IPS DF 6.9 (cell line): ENCODE measurements at regions not wholly inside any gene's neighbourhood (a gene's known extent, or its start where the extent isn't known, plus 50 kb on each side); places are given as distances from the start of the nearest gene placed in this dataset.

ENCODE experiments used
- DNase-seq: peaks from one replicate; pipeline ENCODE4 v3.0.0-alpha.2; 2013; ENCODE audit warnings: low read depth, low spot score
- H3K27ac ChIP-seq: one replicate; pipeline ENCODE4 v1.5.1; 2013; ENCODE audit warnings: low read length, control low read depth
- H3K27me3 ChIP-seq: 2 replicates; pipeline ENCODE4 v1.6.1; 2013; ENCODE audit warnings: mild to moderate bottlenecking, low read length; ENCODE audit not compliant: control insufficient read depth, insufficient read depth
- H3K36me3 ChIP-seq: 2 replicates; pipeline ENCODE4 v1.6.1; 2013; ENCODE audit warnings: low read length; ENCODE audit not compliant: control insufficient read depth, insufficient read depth
- H3K4me1 ChIP-seq: 2 replicates; pipeline ENCODE4 v1.6.1; 2013; ENCODE audit warnings: low read length; ENCODE audit not compliant: control insufficient read depth, insufficient read depth
- H3K4me3 ChIP-seq: 2 replicates; pipeline ENCODE4 v1.5.1; 2013; ENCODE audit warnings: mild to moderate bottlenecking, low read length
- H3K9me3 ChIP-seq: 2 replicates; pipeline ENCODE4 v1.6.1; 2013; ENCODE audit warnings: low read length, inconsistent platforms; ENCODE audit not compliant: control insufficient read depth, insufficient read depth
- WGBS: extraction: QIAGEN DNeasy Blood & Tissue Kit; methylation state at CpG from one replicate; pipeline ENCODE4 v1.1.7; 2013; ENCODE audit warnings: mixed read lengths, missing lambda C conversion rate; ENCODE audit not compliant: insufficient read length, insufficient coverage; 5-methylcytosine and 5-hydroxymethylcytosine counted together

DNA sequence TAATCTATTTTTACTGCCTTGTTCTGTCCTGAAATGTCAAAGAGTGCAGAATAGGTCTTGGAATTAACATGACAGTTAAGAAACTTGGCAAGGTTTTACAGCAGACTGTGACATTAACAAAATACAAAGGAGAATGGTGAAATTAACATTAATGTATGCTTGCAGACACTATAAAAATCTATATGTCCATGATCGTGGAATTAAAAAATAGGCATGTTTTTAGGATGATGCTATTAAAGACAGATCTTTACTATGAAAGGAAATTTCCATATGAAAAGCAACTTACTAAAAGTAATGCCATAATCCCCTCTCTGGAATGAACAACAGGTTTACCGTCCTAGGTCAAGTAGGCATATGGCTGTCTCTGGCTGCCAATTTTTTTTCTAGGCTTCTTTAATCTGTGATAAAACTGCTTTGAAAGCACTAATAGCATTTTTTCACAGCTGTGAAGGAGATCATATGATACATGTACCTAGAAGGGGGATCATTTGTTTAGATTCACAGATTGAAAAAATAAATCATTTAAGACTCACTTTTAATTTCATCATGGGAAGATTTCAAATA lies 291.5 kb downstream of the ZNF536 start:
- Histone ChIP-seq H3K9me3 (no peaks in the 10 kb centered on the region), H3K4me3 (no peak overlapping the region), H3K27me3 (no peaks in the 10 kb centered on the region), H3K27ac (no peak overlapping the region), H3K36me3 (no peaks in the 10 kb centered on the region), H3K4me1 (no peaks in the 10 kb centered on the region)
- DNase-seq, result no peak
- no CpG with 5 or more reads among the region's 2 CpGs for WGBS

DNA sequence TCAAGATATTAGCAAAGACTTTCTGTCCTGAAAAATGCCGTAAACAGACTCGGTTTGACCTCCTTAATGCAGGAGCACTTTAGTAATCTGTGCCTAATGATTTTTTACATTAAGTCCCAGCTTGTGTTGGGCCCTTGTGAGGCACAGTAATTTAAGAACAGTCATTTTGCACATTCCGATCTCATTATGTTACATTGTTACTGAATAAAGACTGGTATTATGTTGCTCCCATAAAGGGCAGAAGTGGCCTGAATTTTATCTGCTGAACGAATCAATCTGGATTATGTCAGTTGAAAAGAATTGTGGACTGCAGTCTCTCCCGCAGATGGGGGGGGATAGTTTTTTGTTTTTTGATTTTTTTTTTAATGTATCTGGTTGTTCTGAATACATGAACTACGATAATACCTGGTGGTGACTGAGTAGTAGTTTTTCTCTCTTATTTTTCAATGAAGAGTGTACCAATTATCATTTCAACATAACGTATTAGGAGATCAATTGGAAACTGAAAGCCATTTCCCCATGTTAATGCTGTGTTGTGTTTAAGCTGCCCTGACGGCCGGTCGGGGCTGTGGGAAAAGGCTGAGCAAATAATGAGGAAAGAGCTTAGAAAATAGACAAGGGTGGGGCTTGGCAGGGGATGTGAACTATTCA lies 290.2 kb downstream of the ZNF536 start:
- no peak for DNase-seq
- Histone ChIP-seq H3K4me1 (no peaks in the 10 kb centered on the region), H3K4me3 (no peak overlapping the region), H3K36me3 (no peaks in the 10 kb centered on the region), H3K9me3 (no peaks in the 10 kb centered on the region), H3K27me3 (no peaks in the 10 kb centered on the region), H3K27ac (no peak overlapping the region)
- 100% methylated on average over 1 of the region's 10 CpGs for WGBS

DNA sequence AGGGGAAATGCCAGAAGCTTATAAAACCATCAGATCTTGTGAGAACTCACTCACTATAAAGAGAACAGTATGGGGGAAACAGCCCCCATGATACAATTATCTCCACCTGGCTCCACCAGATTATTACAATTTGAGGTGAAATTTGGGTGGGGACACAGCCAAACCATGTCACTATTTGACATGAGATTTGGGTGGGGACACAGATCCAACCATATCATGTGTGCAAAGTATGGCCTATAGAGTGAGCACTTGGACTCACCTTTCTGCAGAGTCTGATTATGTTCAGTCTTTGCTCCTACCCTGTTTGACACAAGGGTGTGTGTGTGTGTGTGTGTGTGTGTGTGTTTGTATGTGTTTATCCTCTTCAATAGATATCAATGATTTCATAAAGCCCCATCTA lies 287.5 kb downstream of the ZNF536 start:
- no peaks in the 10 kb centered on the region; the same call in 1 of the 2 replicates for H3K4me1 ChIP-seq
- no peaks in the 10 kb centered on the region for H3K9me3 ChIP-seq
- no peaks in the 10 kb centered on the region for H3K36me3 ChIP-seq
- H3K4me3 ChIP-seq, result no peak overlapping the region
- no peaks in the 10 kb centered on the region for H3K27me3 ChIP-seq
- no peak for DNase-seq
- no peak overlapping the region for H3K27ac ChIP-seq

DNA sequence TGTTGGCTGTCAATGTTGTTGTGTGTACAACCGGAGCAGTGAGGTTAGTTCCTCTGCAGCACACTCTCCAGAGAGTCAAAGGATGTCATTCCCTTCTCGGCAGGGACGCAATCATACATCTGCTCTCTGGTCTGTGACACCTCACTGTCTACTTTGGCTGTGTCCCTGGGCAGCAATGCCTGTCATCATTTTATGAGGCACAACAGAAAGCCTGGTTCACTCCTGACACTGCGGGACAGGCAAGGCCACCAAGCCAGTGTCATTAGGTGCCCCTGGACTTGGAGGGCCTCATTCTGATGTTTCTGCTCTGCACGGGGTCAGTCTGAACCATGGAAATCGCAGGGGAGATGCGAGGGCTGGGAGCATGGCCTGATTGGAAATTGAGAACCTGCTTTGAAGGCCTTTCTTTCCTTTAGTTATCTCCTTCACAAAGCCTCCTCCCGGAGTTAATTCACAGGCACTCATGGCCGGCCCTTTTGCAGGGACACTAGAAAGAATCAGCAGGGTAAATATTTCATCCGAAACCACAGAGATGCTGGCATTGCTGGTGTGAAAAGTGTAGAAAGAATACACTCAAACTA lies 284.4 kb downstream of the ZNF536 start:
- DNase-seq, result no peak
- Histone ChIP-seq H3K27ac (no peak overlapping the region), H3K36me3 (no peaks in the 10 kb centered on the region), H3K9me3 (no peaks in the 10 kb centered on the region), H3K4me1 (no peaks in the 10 kb centered on the region; the same call in 1 of the 2 replicates), H3K4me3 (no peak overlapping the region), H3K27me3 (no peaks in the 10 kb centered on the region)
- no CpG with 5 or more reads among the region's 10 CpGs for WGBS

DNA sequence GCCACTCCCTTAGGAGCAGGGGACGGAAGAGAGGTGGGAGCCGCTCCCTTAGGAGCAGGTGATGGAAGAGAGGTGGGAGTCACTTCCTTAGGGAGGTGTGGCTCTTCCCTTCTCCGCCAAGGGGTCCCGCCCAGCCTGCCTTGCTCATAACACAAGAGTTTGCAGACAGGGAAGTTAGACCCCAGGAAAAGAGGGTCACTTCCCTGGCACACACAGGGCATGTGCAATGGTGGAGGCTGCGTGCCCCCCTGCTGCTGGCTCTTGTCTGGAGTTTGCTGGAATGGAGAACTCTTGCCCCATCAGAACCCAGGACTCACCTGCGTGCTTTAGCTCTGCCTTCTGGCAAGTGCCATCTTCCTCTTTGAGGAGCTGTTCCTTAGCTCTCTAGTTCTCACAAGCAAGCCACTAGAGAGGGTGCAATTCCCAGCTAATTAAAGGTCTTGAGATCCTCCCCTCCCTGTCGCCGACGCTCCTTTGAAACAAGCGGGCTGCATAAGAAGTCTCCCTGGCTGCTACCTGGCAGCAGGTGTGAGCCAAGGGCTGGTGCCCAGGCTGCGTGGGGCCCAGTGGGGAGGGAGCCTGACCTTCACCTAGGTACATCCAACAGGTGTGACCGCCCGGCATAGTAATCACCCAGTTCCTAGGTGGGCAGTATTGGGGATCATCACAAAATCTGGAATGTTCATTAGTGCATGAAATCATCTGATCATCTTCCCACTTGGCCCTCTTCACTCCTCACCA lies 281.6 kb downstream of the ZNF536 start:
- DNase-seq, result no peak
- WGBS, result no CpG with 5 or more reads among the region's 13 CpGs
- Histone ChIP-seq H3K36me3 (no peaks in the 10 kb centered on the region), H3K9me3 (no peaks in the 10 kb centered on the region), H3K27ac (no peak overlapping the region), H3K27me3 (no peaks in the 10 kb centered on the region), H3K4me3 (no peak overlapping the region), H3K4me1 (no peaks in the 10 kb centered on the region; the same call in 1 of the 2 replicates)

DNA sequence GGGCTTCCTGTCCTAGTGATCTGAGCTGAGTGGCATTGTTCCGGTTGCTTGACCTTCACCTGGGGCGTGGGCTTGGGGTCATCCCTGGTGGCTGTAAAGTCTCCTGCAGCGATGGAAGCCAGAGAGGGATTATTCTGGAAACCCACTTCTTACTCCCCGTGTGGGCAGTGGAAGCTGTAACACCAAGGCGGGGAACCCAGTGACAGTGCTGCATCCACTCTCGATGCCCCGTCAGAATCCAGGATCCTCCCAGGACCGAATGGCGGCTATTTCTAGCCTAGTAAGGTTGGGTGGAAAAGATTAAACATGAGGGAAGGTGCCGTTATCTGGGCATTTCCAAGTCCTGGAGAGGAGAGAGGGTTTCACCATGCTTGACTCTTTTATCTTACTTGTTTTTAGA lies 280.6 kb downstream of the ZNF536 start:
- no peaks in the 10 kb centered on the region for H3K27me3 ChIP-seq
- H3K9me3 ChIP-seq, result no peaks in the 10 kb centered on the region
- DNase-seq, result no peak
- H3K36me3 ChIP-seq, result no peaks in the 10 kb centered on the region
- H3K4me1 ChIP-seq, result no peaks in the 10 kb centered on the region; the same call in 1 of the 2 replicates
- no peak overlapping the region for H3K27ac ChIP-seq
- H3K4me3 ChIP-seq, result no peak overlapping the region
- no CpG with 5 or more reads among the region's 10 CpGs for WGBS

DNA sequence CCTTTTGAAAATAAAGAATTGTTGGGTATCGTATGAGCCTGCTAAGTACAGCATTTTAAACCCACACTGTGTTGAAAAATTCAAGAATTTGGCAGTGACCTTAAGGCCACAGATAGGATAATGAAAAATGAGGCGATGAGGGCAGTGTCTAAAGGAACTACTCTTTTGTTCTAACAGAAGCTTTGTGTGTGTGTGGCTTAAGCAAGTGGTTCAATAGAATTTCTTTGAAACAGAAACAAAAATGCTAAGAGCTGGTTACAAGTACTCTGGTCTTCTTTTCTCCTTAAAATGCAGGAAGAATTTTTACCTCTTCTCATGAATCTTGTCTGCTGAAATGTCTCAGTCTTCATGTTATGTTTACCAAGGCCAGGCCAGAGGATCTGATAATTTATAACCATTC lies 279.5 kb downstream of the ZNF536 start:
- Histone ChIP-seq H3K27me3 (no peaks in the 10 kb centered on the region), H3K4me1 (no peaks in the 10 kb centered on the region; the same call in 1 of the 2 replicates), H3K36me3 (no peaks in the 10 kb centered on the region), H3K9me3 (no peaks in the 10 kb centered on the region), H3K27ac (no peak overlapping the region), H3K4me3 (no peak overlapping the region)
- no peak for DNase-seq
- WGBS, result no CpG with 5 or more reads among the region's 2 CpGs

DNA sequence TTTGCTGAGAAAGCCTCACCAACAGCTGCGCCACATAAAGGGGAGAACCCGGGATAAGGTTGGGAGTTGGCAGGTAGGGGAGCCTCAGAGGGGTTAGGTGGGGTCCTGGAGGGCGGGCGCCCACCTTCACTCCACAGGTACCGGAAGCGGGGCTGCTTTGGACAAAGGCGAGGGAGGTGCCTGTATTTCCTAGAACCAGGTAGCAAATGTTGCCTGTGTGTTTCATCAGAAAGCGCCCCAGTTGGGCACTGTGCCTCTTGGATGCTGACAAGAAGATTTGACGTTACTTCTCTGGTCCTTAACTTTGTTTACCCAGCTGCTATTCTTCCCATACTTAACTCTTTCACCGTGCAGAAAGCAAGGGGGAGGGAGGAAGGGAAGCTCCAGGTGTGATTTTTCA lies 278.9 kb downstream of the ZNF536 start:
- no peak overlapping the region for H3K4me3 ChIP-seq
- H3K9me3 ChIP-seq, result no peaks in the 10 kb centered on the region
- no peaks in the 10 kb centered on the region for H3K27me3 ChIP-seq
- no peak overlapping the region for H3K27ac ChIP-seq
- DNase-seq, result no peak
- WGBS, result no CpG with 5 or more reads among the region's 10 CpGs
- no peaks in the 10 kb centered on the region; the same call in 1 of the 2 replicates for H3K4me1 ChIP-seq
- no peaks in the 10 kb centered on the region for H3K36me3 ChIP-seq

DNA sequence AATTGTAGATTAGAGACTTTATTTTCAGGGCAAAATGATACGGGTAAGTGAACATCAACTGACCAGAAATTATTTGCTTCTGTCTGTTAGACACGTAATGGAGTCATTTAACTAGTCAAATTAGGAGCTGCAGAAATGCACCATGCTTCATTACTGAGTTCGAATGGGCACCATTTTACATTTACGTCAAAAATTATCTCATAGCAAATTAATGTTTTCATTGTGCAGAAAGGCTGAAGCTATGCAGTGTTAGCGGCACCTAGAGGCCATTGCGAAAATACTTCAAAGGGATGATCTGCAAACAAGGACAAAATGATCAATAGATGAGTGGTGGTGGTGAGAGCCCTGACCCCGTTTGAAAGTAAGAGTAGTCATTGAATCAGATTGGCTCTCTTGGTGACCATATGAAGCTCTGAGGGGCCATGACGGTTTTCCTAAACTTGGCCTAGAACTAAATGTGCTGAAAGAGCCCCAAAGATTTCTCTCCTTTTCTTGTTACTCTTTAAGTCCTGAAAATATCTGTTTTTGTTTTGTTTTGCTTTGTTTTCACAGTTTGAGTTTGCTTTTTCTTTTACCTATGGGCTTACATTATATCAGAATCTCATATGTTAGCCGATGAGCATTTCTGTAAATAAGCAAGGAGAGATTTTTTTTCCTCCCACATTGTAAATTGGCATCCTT lies 277.9 kb downstream of the ZNF536 start:
- H3K4me1 ChIP-seq, result no peaks in the 10 kb centered on the region; the same call in 1 of the 2 replicates
- no peak overlapping the region for H3K4me3 ChIP-seq
- H3K9me3 ChIP-seq, result no peaks in the 10 kb centered on the region
- no peak overlapping the region for H3K27ac ChIP-seq
- DNase-seq, result no peak
- WGBS, result no CpG with 5 or more reads among the region's 9 CpGs
- no peaks in the 10 kb centered on the region for H3K27me3 ChIP-seq
- H3K36me3 ChIP-seq, result no peaks in the 10 kb centered on the region
